HepG2 (cell line): ENCODE measurements at regions not wholly inside any gene's neighbourhood (a gene's known extent, or its start where the extent isn't known, plus 50 kb on each side); places are given as distances from the start of the nearest gene placed in this dataset.

ENCODE experiments used
- ATAC-seq: fragments of 200-7000 bp; cut with Tn5 transposase; 3 replicates; pipeline ENCODE4 v1.9.1; 2020; ENCODE audit warnings: mild to moderate bottlenecking, moderate library complexity
- BruUV-seq: library from RNA; stranded (reverse); fragments of 400-500 nt; replicated peaks from 2 replicates; lab custom pipeline; 2021; lab: Mats Ljungman, UMichigan
- CTCF ChIA-PET: fragments of 300-600 bp; formaldehyde crosslinking; extraction: SDS; loops from one replicate; lab custom pipeline; 2021; ENCODE audit warnings: low total read pairs, inconsistent platforms, low intra/inter-chr PET ratio; lab: Yijun Ruan, JAX
- POLR2A ChIA-PET: fragments of 350-600 bp; sonication (Branson Sonifier 250); formaldehyde crosslinking; loops from one replicate; lab custom pipeline; 2020; ENCODE audit warnings: antibody characterized with exemption, inconsistent platforms; lab: Yijun Ruan, JAX
- DNase-seq: peaks from one replicate; pipeline ENCODE4 v3.0.0-alpha.2; 2015; ENCODE audit warnings: low spot score
- FAIRE-seq: peaks from 3 replicates; lab custom pipeline; 2011; peaks lifted over from hg19 to GRCh38; lab: Jason Lieb, UNC
- H2AFZ ChIP-seq: one replicate; pipeline ENCODE4 v1.6.1; 2011; ENCODE audit warnings: low read length, inconsistent platforms
- H3K27ac ChIP-seq: fragments of 300-600 bp; 3 replicates; pipeline ENCODE4 v1.8.0; 2011; ENCODE audit warnings: mixed run types, mild to moderate bottlenecking, mixed read lengths, low read length, inconsistent platforms; ENCODE audit not compliant: insufficient read depth; ENCODE audit errors: extremely low read length
- H3K27me3 ChIP-seq, 2 experiments: fragments of 200-600 bp in 1 of 2; 2 replicates in 1 of 2; 3 replicates in 1 of 2; pipeline versions ENCODE4 v1.6.0 to v1.8.0; 2011; ENCODE audit warnings: low read length in 2 of 2, mild to moderate bottlenecking in 2 of 2, moderate library complexity in 2 of 2, inconsistent platforms in 1 of 2; ENCODE audit not compliant: insufficient read depth in 2 of 2, control insufficient read depth in 1 of 2
- H3K36me3 ChIP-seq, 2 experiments: fragments of 200-600 bp in 1 of 2; replicated peaks in 1 of 2; 2 replicates in 1 of 2; 3 replicates in 1 of 2; pipeline versions ENCODE4 v1.5.1 to v1.8.0; 2011; ENCODE audit warnings: low read length in 2 of 2, inconsistent platforms in 1 of 2; ENCODE audit not compliant: insufficient read depth in 2 of 2, control insufficient read depth in 1 of 2
- H3K4me1 ChIP-seq: 2 replicates; pipeline ENCODE4 v1.5.1; 2012; ENCODE audit warnings: low read length, inconsistent platforms; ENCODE audit not compliant: insufficient read depth
- H3K4me2 ChIP-seq: 2 replicates; pipeline ENCODE4 v1.6.0; 2011; ENCODE audit warnings: low read depth, low read length, inconsistent platforms
- H3K4me3 ChIP-seq, 3 experiments: fragments of 200-600 bp in 1 of 3; sonication (generic), shearing (Covaris generic) in 1 of 3; replicated peaks in 1 of 3; 2 replicates each; pipeline ENCODE4 v1.5.1; 2011 to 2016; ENCODE audit warnings: low read length in 3 of 3, inconsistent platforms in 2 of 3, low read depth in 2 of 3, mild to moderate bottlenecking in 2 of 3, control low read depth in 1 of 3, mixed read lengths in 1 of 3; ENCODE audit not compliant: insufficient read depth in 1 of 3
- H3K79me2 ChIP-seq: one replicate; pipeline ENCODE4 v1.6.1; 2011; ENCODE audit warnings: low read length, inconsistent platforms; ENCODE audit not compliant: insufficient read depth
- H3K9ac ChIP-seq: 2 replicates; pipeline ENCODE4 v1.6.0; 2011; ENCODE audit warnings: mild to moderate bottlenecking, low read depth, low read length, inconsistent platforms; ENCODE audit not compliant: insufficient read depth
- H3K9me3 ChIP-seq: 2 replicates; pipeline ENCODE4 v1.5.1; 2012; ENCODE audit warnings: mild to moderate bottlenecking, low read length
- H4K20me1 ChIP-seq: 2 replicates; pipeline ENCODE4 v1.6.0; 2011; ENCODE audit warnings: inconsistent platforms, mild to moderate bottlenecking, low read length, moderate library complexity; ENCODE audit not compliant: insufficient read depth
- NR3C1 ChIP-seq: sonication (generic); formaldehyde crosslinking; IDR thresholded peaks from 2 replicates; pipeline ENCODE4 v1.4.0; 2020; ENCODE audit warnings: missing genetic modification reagents
- SIX4 ChIP-seq: sonication (generic); formaldehyde crosslinking; IDR thresholded peaks from 2 replicates; pipeline ENCODE4 v1.4.0; 2020; ENCODE audit warnings: missing genetic modification reagents
- YY1 ChIP-seq: IDR thresholded peaks from 2 replicates; pipeline ENCODE4 v1.6.1; 2011; ENCODE audit warnings: low read length, low read depth, moderate library complexity, mild to moderate bottlenecking; ENCODE audit not compliant: insufficient read depth, insufficient replicate concordance
- ZFP91 ChIP-seq: sonication (generic); formaldehyde crosslinking; IDR thresholded peaks from 2 replicates; pipeline ENCODE4 v1.9.0; 2022; ENCODE audit warnings: missing genetic modification reagents, mild to moderate bottlenecking, borderline replicate concordance
- ZNF138 ChIP-seq: sonication (generic); formaldehyde crosslinking; IDR thresholded peaks from 2 replicates; pipeline ENCODE4 v1.5.0; 2020; ENCODE audit warnings: mild to moderate bottlenecking, low read depth, missing genetic modification reagents
- ZNF432 ChIP-seq: sonication (generic); formaldehyde crosslinking; IDR thresholded peaks from 2 replicates; pipeline ENCODE4 v1.5.0; 2020; ENCODE audit warnings: missing genetic modification reagents, mild to moderate bottlenecking, borderline replicate concordance
- ZNF713 ChIP-seq: sonication (generic); formaldehyde crosslinking; IDR thresholded peaks from 2 replicates; pipeline ENCODE4 v1.4.0; 2020; ENCODE audit warnings: mild to moderate bottlenecking, missing genetic modification reagents
- WGBS: methylation state at CpG from one replicate; pipeline ENCODE4 v1.1.6; 2017; ENCODE audit warnings: low lambda C conversion rate; 5-methylcytosine and 5-hydroxymethylcytosine counted together
- in situ Hi-C: cut with HindIII; loops from 2 replicates; pipeline ENCODE4 v1.10.0; 2017; ENCODE audit warnings: low pct_unique_long_range_greater_than_20kb; ENCODE audit not compliant: extremely low pct_ligation_motif_present
- intact Hi-C: fragments of 100-400 bp; cut with micrococcal nuclease; formaldehyde crosslinking; loops from one replicate; pipeline ENCODE4 v1.10.0; 2022; ENCODE audit not compliant: unreplicated experiment

GRCh38 chr6:3908961-3909360 is 59.8 kb downstream of the FAM50B start (continued):
- TF ChIP-seq NR3C1 (CRISPR knock-in tag) (no peak), ZNF432 (CRISPR knock-in tag) (no peak)
- TF ChIP-seq, all 625 proteins: peak for 5

- peak overlapping the region; percentile 4 to 34 (median 11); a peak in 4 of 6 replicates for H3K4me3 ChIP-seq
- no peaks in the 10 kb centered on the region for H4K20me1 ChIP-seq
- intact Hi-C loops (no loop called here), in situ Hi-C loops (no loop called here)
- H3K36me3 ChIP-seq: no peaks in the 10 kb centered on the region
- BruUV-seq: no TSS peak
- TF ChIP-seq ZNF138: no peak
- no peak for TF ChIP-seq YY1
- TF ChIP-seq ZFP91 (CRISPR knock-in tag): no peak
- no peak for TF ChIP-seq ZNF713 (CRISPR knock-in tag)
- TF ChIP-seq SIX4 (CRISPR knock-in tag): no peak
- no peak for ATAC-seq
- peaks cover 13% of the 10 kb centered on the region for H3K79me2 ChIP-seq
- no peak overlapping the region for H2AFZ ChIP-seq
- 87% methylated on average over 7 of the region's 7 CpGs for WGBS
- CTCF ChIA-PET: no interaction called here
- peak overlapping the region; percentile 69 for H3K4me2 ChIP-seq
- FAIRE-seq: no peak
- POLR2A ChIA-PET: interaction anchor here (0.8 to 4.5 kb wide), 7 partner anchors 7 to 70 kb away, joined by 3 to 37 read pairs (median 9); no protein-coding TSS in a partner anchor
- H3K9ac ChIP-seq: peak overlapping the region; percentile 45
- no peaks in the 10 kb centered on the region for H3K9me3 ChIP-seq
- peak overlapping the region; percentile 7 for H3K27ac ChIP-seq
- no peaks in the 10 kb centered on the region for H3K27me3 ChIP-seq
- H3K4me1 ChIP-seq: peaks cover 100% of the 10 kb centered on the region
- DNase-seq: no peak
Measured at GRCh38 chr6:3910106-3910663, 61.0 kb downstream of the FAM50B start.
